Prostate gland (tissue), 2 donors: ENCODE measurements at regions not wholly inside any gene's neighbourhood (a gene's known extent, or its start where the extent isn't known, plus 50 kb on each side); places are given as distances from the start of the nearest gene placed in this dataset.

Experiments
- POLR2A ChIP-seq: fragments of 450-650 bp; IDR thresholded peaks from one replicate; pipeline ENCODE4 v1.6.1; 2016; ENCODE audit warnings: antibody characterized with exemption, mild to moderate bottlenecking
- POLR2AphosphoS5 ChIP-seq: sonication (generic); formaldehyde crosslinking; IDR thresholded peaks from one replicate; pipeline ENCODE4 v1.6.1; 2017; ENCODE audit warnings: antibody characterized with exemption
- TF ChIP-seq, protein P1 (sequence below), 4 experiments: fragments of 200-600 bp in 2 of 4; fragments of 450-650 bp in 2 of 4; sonication (generic) in 2 of 4; IDR thresholded peaks; 1 replicate in 3 of 4; 2 replicates in 1 of 4; pipeline ENCODE4 v1.5.1; 2016 to 2019; ENCODE audit warnings: antibody characterized with exemption in 4 of 4, mild to moderate bottlenecking in 2 of 4, moderate library complexity in 2 of 4

DNA sequence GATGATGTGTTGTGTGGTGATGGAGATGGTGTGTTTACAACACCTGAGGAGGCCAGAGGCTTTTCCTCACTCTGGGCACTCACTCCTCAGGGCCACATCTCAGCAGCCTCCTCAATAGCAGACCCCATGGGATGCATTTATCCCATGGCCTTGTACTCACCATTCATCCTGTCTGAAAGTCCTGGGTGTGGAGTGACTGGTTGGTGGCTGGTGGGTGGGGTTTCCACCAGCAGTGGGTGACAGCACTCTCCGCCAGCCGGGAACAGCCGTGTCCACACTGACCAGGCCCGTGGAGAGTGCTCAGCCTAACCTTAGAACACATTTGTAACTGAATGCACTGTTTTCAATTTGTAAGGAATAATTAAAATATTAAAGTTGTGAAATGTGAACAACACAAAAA, 163.4 kb upstream of the AFDN start:
- TF ChIP-seq POLR2A (no peak), POLR2AphosphoS5 (no peak)
- TF ChIP-seq, protein P1, sequence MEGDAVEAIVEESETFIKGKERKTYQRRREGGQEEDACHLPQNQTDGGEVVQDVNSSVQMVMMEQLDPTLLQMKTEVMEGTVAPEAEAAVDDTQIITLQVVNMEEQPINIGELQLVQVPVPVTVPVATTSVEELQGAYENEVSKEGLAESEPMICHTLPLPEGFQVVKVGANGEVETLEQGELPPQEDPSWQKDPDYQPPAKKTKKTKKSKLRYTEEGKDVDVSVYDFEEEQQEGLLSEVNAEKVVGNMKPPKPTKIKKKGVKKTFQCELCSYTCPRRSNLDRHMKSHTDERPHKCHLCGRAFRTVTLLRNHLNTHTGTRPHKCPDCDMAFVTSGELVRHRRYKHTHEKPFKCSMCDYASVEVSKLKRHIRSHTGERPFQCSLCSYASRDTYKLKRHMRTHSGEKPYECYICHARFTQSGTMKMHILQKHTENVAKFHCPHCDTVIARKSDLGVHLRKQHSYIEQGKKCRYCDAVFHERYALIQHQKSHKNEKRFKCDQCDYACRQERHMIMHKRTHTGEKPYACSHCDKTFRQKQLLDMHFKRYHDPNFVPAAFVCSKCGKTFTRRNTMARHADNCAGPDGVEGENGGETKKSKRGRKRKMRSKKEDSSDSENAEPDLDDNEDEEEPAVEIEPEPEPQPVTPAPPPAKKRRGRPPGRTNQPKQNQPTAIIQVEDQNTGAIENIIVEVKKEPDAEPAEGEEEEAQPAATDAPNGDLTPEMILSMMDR (IDR thresholded peaks at IDR 0.05): no peak
